ENCODE measurements at regions not wholly inside any gene's neighbourhood (a gene's known extent, or its start where the extent isn't known, plus 50 kb on each side); places are given as distances from the start of the nearest gene placed in this dataset.

DNA sequence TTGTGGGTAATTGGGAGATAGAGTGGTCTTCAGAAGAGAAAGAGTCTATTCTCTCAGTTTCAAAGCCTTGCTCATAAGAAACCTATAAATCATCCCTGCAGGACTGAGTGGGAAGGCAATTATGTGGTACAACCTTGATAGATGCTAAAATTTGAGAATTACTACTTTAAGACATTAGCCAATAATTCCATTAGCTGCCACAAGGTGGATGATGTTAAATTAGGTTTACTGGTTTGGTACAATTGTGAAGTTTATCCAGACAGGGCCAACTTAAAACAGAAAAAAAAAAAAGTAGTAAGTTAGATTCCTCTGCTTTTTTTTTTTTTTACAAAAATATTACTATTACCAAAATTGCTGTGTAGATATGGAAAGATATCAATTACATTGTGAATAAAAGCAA, 73.2 kb upstream of the AMOT start:
- DNase-seq, result no peak

DNA sequence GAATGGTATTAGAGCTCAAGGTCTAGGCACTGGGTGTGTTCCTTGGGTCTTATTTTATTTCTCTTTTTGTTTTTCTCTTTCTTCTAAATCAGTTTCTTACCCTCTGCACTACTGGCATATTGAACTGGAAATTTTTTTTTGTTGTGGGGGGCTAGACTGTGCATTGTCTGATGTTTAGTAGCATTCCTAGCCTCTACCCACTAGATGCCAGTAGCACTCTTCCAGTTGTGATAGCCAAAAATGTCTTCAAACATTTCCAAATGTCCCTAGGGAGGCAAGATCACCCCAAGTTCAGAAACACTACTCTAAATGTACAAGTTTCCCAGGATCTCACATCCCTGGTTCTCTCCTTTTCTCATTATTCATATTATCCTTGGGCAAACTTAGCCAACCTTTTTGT, 69.8 kb upstream of the AMOT start:
- DNase-seq, result no peak

DNA sequence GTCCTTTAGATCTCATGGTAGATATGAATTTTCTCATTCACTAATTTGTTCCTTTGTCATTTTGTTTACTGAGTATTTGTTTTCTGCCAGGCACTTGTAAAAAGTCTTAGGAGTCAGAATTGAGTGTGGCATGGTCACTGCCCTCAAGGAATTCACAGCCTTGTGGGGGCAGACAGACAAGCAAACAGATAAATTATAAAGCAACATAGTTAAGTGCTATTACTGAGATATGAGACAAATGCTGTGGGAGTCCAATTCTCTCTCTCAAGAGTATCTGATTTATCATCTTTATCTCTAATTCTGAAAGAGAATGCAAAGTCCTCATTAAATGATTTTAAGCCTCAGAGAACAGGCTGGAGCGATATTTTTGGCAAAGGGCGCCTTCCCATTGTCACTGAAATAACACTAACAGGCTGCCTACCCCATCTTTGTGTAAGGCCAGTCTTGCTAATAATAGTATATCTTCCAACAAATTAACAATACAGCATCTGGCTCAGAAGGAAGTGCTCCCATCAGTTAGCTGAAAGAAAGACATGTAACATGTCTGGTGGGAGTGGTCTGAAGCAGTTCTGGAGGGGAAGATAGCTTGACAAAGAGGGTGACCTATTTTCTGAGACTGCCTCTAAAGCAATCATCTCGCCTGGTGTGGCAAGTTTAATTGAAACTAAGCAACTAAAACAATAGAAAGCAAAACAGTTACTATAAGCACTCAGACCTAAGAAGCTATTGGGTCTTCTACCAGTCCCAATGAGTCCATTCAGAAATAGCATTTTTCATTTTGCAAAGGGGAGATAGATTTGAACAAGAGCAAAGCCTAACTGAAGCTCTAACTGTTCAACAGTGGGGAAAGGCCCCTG, 61.5 kb upstream of the AMOT start:
- DNase-seq, result no peak

DNA sequence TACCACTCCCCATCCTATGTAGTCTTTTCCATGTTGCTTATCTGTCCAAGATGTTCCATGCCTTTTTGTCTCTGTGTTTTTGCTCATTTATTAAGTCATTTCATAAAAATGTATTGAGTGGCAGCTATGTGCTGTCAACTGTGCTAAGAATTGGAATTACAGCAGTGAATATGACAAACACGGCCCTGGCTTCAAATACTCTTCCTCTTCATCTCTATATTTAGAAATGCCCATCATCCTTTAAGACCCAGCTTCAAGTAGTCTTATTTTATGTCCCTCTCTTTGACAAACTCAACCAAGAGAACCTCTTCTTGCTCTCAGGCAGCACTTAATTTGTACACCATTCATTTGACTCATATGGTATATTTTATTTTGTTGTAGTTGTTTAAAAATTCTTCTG, 55.4 kb upstream of the AMOT start:
- DNase-seq, result no peak

Data from muscle of arm (tissue), 1 donor.